Coronary artery (tissue), 2 donors: ENCODE measurements at regions not wholly inside any gene's neighbourhood (a gene's known extent, or its start where the extent isn't known, plus 50 kb on each side); places are given as distances from the start of the nearest gene placed in this dataset.

Source experiments
- DNase-seq: peaks from one replicate; pipeline ENCODE4 v3.0.0-alpha.2; 2017; ENCODE audit warnings: low spot score
- H3K27ac ChIP-seq, 2 donors: fragments of 200-600 bp; sonication (generic); one replicate each; pipeline ENCODE4 v1.5.1; 2016 to 2019
- H3K4me3 ChIP-seq: fragments of 200-600 bp; sonication (generic); 2 replicates; pipeline ENCODE4 v1.5.1; 2016; ENCODE audit warnings: mild to moderate bottlenecking, moderate library complexity
- CTCF ChIP-seq: fragments of 200-600 bp; sonication (generic); IDR thresholded peaks from one replicate; pipeline ENCODE4 v1.5.1; 2019; ENCODE audit warnings: antibody characterized with exemption

DNA sequence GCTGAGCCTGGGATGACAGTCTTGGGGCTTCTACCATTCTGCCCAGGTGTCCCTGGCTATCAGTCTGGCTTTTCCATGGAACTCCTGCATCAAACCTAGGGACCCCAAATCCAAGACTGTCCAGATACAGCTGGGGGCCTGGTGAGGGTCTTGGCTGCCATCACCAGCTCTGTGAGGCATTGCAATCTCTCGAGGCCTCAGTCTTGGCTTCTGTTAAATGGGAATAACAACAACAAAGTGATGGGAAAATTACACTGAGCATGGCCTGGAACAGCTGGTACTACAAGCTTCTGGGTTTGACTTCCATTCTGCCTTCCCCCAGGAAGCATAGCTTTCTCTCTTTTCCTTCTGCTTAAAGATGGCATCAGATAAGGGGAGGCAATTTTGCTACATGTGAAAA is 50.0 kb upstream of the LCTL start:
- TF ChIP-seq CTCF, result no peak
- DNase-seq, result no peak
- Histone ChIP-seq H3K27ac (no peak overlapping the region), H3K4me3 (no peak overlapping the region)

- peak; percentile 89 for DNase-seq
- TF ChIP-seq CTCF, result no peak
- Histone ChIP-seq H3K27ac (peak overlapping the region; percentile 76 to 87), H3K4me3 (no peak overlapping the region)
Measured at GRCh38 chr15:66617137-66618090, 51.6 kb upstream of the LCTL start.

DNA sequence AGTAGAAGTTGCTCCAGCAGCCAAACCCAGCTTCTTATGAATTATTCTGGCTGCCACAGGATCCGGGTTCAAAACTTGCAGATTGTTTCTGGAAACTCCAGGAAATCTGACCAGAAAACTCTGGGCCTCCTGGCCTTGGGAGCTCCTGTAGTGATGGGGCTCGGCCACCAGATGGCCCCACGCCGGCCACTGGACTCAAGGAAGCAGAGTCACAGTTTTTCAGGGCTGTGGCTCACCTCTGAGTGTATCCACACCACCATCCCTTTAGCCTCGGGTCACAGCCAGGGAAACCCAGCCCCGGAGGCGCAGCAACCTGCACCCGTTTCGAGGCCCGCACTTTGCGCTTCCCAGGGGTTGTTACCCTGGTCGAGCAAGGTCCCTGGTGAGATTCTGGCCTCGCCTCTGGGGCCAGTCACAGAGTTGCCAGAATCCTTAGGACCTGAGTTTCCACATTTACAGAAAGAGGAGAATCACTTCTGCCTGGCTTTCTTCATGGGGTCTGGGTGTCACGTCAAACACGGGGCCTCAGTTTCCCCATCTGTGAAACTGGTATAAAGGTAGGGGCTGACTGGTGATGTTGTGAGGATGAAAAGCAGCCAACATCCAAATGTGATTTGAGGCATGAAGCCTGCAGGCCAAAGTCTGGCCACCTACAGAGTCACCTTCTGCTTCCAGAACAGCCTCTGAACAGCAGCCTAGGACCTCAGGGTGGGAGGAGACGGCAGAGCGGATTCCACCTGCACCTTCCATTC is 53.5 kb upstream of the LCTL start:
- TF ChIP-seq CTCF, result peak; percentile 95
- peak; percentile 87 for DNase-seq
- H3K4me3 ChIP-seq, result no peak overlapping the region
- H3K27ac ChIP-seq, result peak overlapping the region; percentile 4 to 87

GRCh38 chr15:66620341-66620740 is 54.5 kb upstream of the LCTL start:
- Histone ChIP-seq H3K4me3 (no peak overlapping the region), H3K27ac (peak overlapping the region in 1 of 2 donors; percentile 87)
- no peak for DNase-seq
- no peak for TF ChIP-seq CTCF

DNA sequence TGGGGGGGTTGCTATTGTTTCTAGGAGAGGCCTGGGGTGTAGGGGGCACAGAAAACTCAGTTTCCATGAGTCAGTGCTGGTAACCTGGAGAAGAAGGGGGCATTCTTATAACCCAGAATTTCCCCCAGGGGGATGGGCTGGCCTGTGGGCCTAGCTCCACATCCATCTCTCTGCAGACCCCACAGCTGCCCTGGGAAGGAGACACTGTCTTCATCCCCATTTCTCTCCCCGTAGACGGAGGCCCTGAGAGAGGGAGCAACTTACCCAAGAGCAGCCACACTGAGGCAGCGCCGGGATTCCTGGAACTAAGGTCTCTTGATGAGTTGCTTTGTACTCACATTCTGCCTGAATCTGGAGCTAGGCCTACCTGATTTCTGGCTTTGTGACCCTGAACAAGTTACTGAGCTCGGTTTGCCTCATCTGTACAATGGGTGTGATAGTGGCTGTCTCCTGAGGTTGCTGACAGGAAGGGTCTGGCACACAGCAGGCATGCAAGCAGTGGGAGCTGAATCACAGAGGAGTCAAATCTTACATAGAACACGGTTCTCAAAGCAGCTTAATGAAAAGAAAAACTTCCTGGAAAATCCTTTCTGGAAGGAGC is 55.0 kb upstream of the LCTL start:
- no peak overlapping the region for H3K4me3 ChIP-seq
- no peak for DNase-seq
- no peak for TF ChIP-seq CTCF
- H3K27ac ChIP-seq, result peak overlapping the region in 1 of 2 donors; percentile 87

- Histone ChIP-seq H3K4me3 (peak overlapping the region; percentile 68), H3K27ac (peak overlapping the region; percentile 80 to 87)
- no peak for TF ChIP-seq CTCF
- no peak for DNase-seq
Measured at GRCh38 chr15:66621491-66622467, 56.0 kb upstream of the LCTL start.
